Effector memory CD4-positive, alpha-beta T cell (primary cell): ENCODE measurements at regions not wholly inside any gene's neighbourhood (a gene's known extent, or its start where the extent isn't known, plus 50 kb on each side); places are given as distances from the start of the nearest gene placed in this dataset.
"Not testable (repeated sequence)": the region's sequence is repeated elsewhere in the genome, so short reads cannot be mapped to it uniquely, and the experiment has no call there.

Experiments
- DNase-seq, 3 donors: peaks; one replicate each; pipeline ENCODE4 v3.0.0-alpha.2; 2020
- H3K27ac ChIP-seq: 2 replicates; pipeline ENCODE4 v1.7.0; 2013; ENCODE audit warnings: mild to moderate bottlenecking, low read length, moderate library complexity; ENCODE audit not compliant: insufficient read depth, poor library complexity, severe bottlenecking
- H3K27me3 ChIP-seq: replicated peaks from 2 replicates; pipeline ENCODE4 v1.7.0; 2013; ENCODE audit warnings: mild to moderate bottlenecking, low read length; ENCODE audit not compliant: insufficient read depth, control insufficient read depth, poor library complexity, severe bottlenecking
- H3K36me3 ChIP-seq: 2 replicates; pipeline ENCODE4 v1.7.0; 2013; ENCODE audit warnings: mild to moderate bottlenecking, low read length, moderate library complexity; ENCODE audit not compliant: control insufficient read depth, insufficient read depth
- H3K4me1 ChIP-seq: 2 replicates; pipeline ENCODE4 v1.7.0; 2013; ENCODE audit warnings: low read length, mild to moderate bottlenecking; ENCODE audit not compliant: control insufficient read depth, insufficient read depth, poor library complexity, severe bottlenecking
- H3K4me3 ChIP-seq: 2 replicates; pipeline ENCODE4 v1.7.0; 2013; ENCODE audit warnings: low read length, low read depth, mild to moderate bottlenecking; ENCODE audit not compliant: insufficient read depth, poor library complexity, severe bottlenecking
- H3K9me3 ChIP-seq: 2 replicates; pipeline ENCODE4 v1.7.0; 2013; ENCODE audit warnings: mild to moderate bottlenecking, low read length, moderate library complexity; ENCODE audit not compliant: control insufficient read depth

- Histone ChIP-seq H3K4me3 (no peak overlapping the region), H3K27ac (no peak overlapping the region), H3K36me3 (no peaks in the 10 kb centered on the region), H3K4me1 (no peaks in the 10 kb centered on the region), H3K9me3 (no peaks in the 10 kb centered on the region), H3K27me3 (no peaks in the 10 kb centered on the region)
- no peak for DNase-seq
Measured at GRCh38 chr5:114744406-114744805, 382.5 kb downstream of the KCNN2 start.

DNA sequence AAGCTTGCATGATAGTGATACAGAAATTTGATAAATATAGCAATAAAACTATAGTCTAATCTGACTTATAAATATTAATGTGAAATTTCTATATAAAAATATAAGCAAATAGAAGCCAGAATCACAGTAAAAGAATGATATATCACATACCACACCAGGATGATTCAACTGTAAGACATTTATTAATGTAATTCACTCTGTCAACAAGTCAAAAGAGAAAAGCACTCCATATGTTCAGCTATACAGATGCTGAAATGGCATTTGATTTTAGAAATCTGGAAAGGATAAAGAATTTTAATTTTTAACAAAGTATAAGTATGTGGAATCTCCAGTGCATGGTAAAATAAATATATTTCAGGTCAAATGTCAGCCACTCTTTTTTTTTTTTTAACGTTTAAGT is 372.4 kb downstream of the KCNN2 start:
- Histone ChIP-seq H3K36me3 (no peaks in the 10 kb centered on the region), H3K4me3 (no peak overlapping the region), H3K27me3 (no peaks in the 10 kb centered on the region), H3K4me1 (no peaks in the 10 kb centered on the region), H3K27ac (no peak overlapping the region), H3K9me3 (no peaks in the 10 kb centered on the region)
- DNase-seq: no peak

DNA sequence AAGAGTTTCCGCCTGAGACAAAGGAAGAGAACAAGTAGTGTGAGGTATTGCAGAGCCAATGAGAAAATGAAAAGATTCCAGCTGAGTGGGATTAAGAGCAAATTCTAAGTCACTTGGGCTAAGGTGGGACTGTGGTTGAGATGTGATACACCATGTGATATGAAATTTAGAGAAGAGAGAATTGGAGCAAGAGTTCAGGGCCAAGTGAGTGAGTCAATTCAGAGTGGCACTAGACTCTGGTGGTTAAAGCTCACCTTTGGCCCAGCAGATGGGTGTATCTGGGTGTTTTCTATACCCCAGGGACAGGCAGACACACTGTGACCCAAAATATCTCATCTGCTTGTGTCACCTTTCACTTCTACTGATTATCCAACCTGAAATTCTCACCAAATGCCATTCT is 368.1 kb downstream of the KCNN2 start:
- DNase-seq: no peak
- Histone ChIP-seq H3K9me3 (no peaks in the 10 kb centered on the region), H3K4me3 (no peak overlapping the region), H3K27me3 (no peaks in the 10 kb centered on the region), H3K36me3 (no peaks in the 10 kb centered on the region), H3K27ac (no peak overlapping the region), H3K4me1 (no peaks in the 10 kb centered on the region)

- H3K36me3 ChIP-seq: no peaks in the 10 kb centered on the region
- H3K27ac ChIP-seq: no peak overlapping the region
- no peak overlapping the region for H3K4me3 ChIP-seq
- H3K4me1 ChIP-seq: no peaks in the 10 kb centered on the region
- H3K27me3 ChIP-seq: no peaks in the 10 kb centered on the region
- no peaks in the 10 kb centered on the region for H3K9me3 ChIP-seq
- no peak for DNase-seq
Measured at GRCh38 chr5:114727358-114727757, 365.5 kb downstream of the KCNN2 start.

DNA sequence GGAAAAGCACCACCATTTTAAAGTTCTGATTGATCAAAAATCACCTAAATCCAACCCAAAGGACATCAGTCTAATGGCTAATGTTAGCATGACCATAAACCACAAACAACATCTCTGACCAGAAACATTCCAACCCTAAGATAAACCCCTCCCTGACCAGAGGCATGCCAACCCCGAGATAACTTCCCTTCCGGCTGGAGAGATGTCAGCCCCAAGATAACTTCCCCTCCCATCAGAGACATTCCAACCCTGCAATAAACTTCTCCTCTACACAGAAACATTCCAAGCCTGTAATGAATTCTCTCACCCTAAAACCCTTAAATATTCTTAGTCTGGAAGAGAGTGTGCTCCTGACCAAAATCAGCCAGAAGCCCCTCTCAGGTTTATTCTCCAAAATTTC is 364.3 kb downstream of the KCNN2 start:
- no peaks in the 10 kb centered on the region for H3K4me1 ChIP-seq
- H3K36me3 ChIP-seq: no peaks in the 10 kb centered on the region
- H3K27ac ChIP-seq: no peak overlapping the region
- no peak for DNase-seq
- no peaks in the 10 kb centered on the region for H3K27me3 ChIP-seq
- H3K9me3 ChIP-seq: no peaks in the 10 kb centered on the region
- no peak overlapping the region for H3K4me3 ChIP-seq

DNA sequence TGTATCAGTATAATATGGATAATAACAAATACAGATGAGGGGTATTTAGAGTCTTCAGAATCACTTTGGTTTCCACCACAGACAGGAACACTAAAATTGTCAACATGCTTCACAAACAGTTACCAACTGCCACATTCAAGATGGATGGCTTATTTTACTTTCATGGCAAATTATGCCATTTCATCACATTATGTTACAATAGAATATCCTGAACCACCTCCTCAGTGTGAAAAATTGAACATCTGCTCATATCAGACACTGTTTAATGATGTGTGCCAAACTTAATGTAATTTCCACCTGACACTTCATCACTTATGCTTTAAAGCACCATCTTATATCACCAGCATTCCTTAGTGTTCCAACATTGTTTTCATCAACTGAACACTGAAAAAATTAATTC is 357.4 kb downstream of the KCNN2 start:
- Histone ChIP-seq H3K36me3 (no peaks in the 10 kb centered on the region), H3K9me3 (no peaks in the 10 kb centered on the region), H3K4me3 (no peak overlapping the region), H3K27ac (no peak overlapping the region), H3K4me1 (no peaks in the 10 kb centered on the region), H3K27me3 (no peaks in the 10 kb centered on the region)
- no peak for DNase-seq

DNA sequence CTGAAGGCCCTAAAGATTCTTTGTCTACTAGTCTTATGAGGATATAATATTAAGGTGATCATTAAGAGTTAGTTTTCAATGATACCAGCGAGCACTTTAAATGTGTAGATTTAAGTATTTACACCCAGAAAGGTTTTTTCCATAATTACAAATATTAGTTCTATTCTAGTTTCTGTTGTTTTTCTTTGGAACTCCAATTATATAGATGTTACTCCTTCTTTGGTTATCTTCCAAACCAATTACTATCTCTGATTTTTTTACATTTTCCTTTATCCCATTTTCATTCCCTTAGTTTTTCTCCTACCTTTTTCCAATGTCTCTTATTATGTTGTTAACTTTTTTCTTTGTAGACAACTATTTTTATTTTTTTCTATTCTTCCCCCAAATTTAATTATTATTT is 355.1 kb downstream of the KCNN2 start:
- no peaks in the 10 kb centered on the region for H3K27me3 ChIP-seq
- DNase-seq: no peak
- no peaks in the 10 kb centered on the region for H3K9me3 ChIP-seq
- no peaks in the 10 kb centered on the region for H3K36me3 ChIP-seq
- no peak overlapping the region for H3K4me3 ChIP-seq
- H3K27ac ChIP-seq: no peak overlapping the region
- no peaks in the 10 kb centered on the region for H3K4me1 ChIP-seq

DNA sequence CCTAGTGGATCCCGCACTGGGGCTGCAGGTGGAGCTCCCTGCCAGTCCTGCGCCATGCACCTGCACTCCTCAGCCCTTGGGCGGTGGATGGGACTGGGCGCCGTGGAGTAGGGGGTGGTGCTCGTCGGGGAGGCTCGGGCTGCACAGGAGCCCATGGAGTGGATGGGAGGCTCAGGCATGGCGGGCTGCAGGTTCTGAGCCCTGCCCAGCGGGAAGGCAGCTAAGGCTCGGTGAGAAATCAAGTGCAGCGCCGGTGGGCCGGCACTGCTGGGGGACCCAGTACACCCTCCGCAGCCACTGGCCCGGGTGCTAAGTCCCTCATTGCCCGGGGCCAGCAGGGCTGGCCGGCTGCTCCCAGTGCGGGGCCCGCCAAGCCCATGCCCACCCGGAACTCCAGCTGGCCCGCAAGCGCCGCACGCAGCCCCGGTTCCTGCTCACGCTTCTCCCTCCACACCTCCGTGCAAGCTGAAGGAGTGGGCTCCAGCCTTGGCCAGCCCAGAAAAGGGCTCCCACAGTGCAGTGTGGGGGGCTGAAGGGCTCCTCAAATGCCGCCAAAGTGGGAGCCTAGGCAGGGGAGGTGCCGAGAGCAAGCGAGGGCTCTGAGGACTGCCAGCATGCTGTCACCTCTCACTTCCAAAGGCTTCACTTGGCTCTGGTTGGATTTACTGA is 342.5 kb downstream of the KCNN2 start:
- not testable (repeated sequence) for H3K4me1 ChIP-seq, H3K36me3 ChIP-seq, H3K27me3 ChIP-seq, DNase-seq, H3K4me3 ChIP-seq, H3K27ac ChIP-seq, H3K9me3 ChIP-seq

DNA sequence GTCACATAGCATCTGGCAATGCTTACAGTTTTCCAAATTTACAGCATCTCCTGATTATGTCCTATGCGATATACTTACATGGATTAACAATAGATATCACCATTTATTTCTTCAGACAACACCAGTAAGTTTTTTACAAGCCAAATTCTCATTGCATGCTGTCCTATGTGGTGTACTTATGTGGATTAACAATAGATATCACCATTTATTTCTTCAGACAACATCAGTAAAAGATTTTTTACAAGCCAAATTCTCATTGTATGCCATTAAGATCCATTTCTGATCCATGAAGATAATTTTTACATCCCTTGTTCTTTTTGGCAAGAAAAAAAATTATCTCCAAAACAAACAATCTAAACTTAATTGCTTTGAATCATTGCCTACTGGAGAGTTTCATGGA is 340.9 kb downstream of the KCNN2 start:
- Histone ChIP-seq H3K27me3 (no peaks in the 10 kb centered on the region), H3K9me3 (no peaks in the 10 kb centered on the region), H3K4me3 (no peak overlapping the region), H3K4me1 (no peaks in the 10 kb centered on the region), H3K27ac (no peak overlapping the region), H3K36me3 (no peaks in the 10 kb centered on the region)
- no peak for DNase-seq

DNA sequence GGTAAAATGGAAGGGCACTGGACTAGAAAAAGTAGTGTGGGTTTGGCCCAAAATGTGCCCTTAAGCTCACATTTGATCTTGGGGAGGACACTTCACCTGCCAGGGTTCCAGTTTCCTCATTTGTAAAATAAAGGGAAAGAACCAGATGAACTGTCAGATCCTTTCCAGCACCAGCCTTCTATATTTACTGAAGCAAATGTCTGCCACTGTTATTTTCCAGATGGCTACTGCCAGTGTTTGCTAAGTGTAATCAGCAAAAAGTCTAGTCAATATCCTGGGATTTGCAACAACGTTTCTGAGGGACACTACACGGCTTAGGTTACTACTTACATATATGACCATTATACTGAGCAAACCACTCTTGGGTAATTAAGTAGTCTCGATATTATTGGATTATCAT is 340.3 kb downstream of the KCNN2 start:
- no peak overlapping the region for H3K27ac ChIP-seq
- H3K4me1 ChIP-seq: no peaks in the 10 kb centered on the region
- no peaks in the 10 kb centered on the region for H3K27me3 ChIP-seq
- no peaks in the 10 kb centered on the region for H3K9me3 ChIP-seq
- no peak for DNase-seq
- no peaks in the 10 kb centered on the region for H3K36me3 ChIP-seq
- no peak overlapping the region for H3K4me3 ChIP-seq
